IPS-NIHi11 (cell line): ENCODE measurements at regions not wholly inside any gene's neighbourhood (a gene's known extent, or its start where the extent isn't known, plus 50 kb on each side); places are given as distances from the start of the nearest gene placed in this dataset.
"Not testable (repeated sequence)": the region's sequence is repeated elsewhere in the genome, so short reads cannot be mapped to it uniquely, and the experiment has no call there.

Experiments used
- DNase-seq: peaks from one replicate; pipeline ENCODE4 v3.0.0; 2012; ENCODE audit warnings: mixed read lengths, low spot score

DNA sequence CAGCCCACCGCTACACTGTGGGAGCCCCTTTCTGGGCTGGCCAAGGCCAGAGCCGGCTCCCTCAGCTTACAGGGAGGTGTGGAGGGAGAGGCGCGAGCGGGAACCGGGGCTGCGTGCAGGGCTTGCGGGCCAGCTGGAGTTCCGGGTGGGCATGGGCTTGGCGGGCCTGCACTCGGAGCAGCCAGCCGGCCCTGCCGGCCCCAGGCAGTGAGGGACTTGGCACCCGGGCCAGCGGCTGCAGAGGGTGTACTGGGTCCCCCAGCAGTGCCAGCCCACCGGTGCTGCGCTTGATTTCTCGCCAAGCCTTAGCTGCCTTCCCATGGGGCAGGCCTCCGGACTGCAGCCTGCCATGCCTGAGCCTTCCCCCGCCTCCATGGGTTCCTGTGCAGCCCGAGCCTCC, 306.2 kb downstream of the PPP4R3C start:
- DNase-seq = not testable (repeated sequence)

DNA sequence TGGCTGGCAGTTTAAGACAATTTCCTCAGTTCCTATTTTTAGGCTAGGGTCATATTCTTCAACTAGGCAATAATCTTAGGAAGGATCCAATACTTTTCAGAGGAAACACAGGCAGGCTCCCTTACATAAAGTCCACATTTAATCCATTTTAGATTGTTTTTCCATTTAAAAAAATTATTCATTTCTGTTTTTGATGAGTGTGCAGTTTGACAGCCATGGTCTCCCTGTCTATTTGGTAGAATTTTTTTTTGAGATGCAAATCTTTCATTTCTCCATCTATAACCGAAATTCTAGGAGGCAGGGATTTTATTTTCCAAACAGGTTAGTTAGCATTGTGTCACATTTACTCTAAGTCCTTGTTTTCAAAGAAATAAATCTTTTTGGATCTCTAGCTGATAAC, 326.8 kb downstream of the PPP4R3C start:
- no peak for DNase-seq

DNA sequence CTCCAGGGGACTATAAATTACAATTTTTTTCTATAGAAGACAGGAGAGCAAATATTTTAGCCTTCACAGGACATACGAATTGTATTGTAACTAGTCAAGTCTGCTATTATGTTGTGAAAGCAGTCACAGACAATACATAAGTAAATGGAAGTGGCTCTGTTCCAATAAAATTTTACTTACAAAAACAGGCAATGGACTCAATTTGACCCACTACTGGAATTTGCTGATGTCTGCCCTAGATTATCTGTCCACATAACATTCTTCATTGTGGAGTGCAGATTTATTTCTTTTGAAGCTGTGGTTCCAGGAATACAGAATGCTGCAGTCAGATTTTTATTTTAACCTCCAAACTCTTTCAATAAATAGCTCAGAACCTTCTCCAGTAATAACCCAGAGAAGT, 330.3 kb downstream of the PPP4R3C start:
- DNase-seq = no peak

DNA sequence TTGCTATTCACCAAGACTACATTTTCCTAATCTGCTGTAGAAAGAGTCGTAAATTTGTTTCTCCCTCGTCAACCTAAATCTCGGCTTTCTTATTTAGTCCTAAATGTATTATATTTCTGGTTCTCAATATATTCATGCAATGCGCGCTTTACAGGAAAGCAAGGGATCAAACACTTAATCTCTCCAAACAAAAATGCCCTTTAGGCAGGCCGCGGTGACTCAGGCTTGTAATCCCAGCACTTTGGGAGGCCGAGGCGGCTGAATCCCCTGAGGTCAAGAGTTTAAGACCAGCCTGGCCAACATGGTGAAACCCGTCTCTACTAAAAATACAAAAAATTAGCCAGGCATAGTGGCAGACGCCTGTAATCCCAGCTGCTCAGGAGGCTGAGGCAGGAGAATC, 376.0 kb downstream of the PPP4R3C start:
- DNase-seq = not testable (repeated sequence)

DNA sequence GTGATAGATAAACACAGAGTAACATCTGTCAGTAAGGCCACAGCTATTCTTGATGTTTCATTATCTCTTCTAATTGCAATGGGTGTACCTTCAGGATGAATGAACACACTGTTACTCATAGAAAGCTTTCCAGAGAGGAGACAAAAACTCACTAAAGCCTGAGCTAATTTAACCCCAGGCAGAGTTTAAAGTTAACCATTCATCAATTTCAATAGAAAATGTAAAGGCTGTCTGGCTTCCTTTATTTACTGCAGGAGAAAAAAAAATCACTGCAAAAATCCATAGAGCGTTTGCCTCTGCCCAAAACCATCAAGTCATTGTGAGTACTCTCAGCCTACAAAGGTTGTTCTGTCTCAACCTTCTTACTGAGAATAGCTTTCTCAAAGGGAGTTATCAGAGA, 376.9 kb downstream of the PPP4R3C start:
- no peak for DNase-seq

DNA sequence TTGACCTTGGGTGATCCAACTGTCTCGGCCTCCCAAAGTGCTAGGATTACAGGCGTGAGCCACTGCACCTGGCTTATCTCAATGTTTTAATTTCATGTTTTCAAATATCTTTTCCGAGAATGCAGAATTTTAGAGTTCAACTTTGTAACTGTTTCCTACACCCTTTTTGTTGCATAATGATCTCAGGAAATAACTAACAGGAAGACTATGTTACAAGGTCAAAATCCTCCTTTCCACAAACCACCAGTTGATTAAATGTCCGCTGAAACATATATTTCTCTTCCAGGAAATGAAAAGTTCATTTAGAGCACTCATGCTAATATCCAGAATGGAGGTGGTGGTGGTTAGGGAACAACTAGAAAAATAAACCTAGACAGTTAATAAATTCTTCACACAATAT, 377.8 kb downstream of the PPP4R3C start:
- no peak for DNase-seq

DNA sequence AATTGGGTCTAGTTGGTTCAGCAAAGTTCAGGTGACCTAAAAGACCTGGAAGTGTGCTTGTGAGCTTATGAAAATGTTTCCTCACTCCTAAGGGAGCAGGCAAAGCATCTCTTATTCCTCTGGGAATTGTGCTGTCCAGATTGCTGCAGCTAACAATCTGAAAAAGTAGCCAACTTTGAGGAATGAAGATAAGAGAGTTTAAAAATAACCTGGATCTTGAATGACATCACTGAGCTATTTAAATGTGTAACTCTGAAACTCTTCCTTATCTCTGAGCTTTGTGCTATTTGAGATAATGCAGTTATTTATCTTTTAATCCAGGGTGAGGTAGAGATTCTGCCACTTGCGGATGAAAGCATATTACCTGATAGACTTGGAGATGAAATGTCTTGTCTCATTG, 384.8 kb downstream of the PPP4R3C start:
- DNase-seq = no peak

DNA sequence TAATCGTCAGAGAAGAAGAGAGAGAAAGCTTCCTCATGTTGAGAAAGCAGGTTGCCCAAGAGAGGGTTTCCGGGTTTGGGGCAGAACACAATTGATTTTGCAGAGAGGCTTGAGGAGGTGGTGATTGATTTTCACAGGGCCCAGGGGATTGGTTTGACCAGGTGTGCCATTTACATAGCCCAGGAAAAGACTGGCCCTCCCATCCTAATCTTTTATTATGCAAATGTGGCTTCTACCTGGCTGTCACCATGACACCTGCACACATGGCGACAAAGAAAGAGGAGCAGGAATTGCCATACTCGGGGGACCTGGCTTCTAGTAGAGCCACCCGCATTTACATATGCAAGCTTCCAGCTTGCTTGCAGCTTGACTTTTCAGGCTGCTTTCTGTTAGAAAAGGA, 405.3 kb downstream of the PPP4R3C start:
- DNase-seq = peak; percentile 3

DNA sequence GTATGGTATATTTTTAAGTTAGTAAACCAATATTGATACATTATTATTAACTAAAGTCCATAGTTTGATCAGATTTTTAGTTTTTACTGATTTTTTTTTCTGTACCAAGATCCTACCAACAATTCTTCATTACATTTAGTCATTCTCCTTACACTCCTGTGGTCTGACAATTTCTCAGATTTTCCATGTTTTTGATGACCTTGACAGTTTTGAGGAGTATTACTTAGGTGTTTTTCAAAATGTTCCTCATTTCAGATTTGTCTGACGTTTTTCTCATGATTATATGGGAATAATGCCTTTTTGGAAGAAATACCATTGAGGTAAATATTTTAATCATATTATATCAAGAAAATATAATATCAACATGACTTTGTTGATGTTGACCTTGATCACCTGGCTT, 423.8 kb downstream of the PPP4R3C start:
- no peak for DNase-seq

DNA sequence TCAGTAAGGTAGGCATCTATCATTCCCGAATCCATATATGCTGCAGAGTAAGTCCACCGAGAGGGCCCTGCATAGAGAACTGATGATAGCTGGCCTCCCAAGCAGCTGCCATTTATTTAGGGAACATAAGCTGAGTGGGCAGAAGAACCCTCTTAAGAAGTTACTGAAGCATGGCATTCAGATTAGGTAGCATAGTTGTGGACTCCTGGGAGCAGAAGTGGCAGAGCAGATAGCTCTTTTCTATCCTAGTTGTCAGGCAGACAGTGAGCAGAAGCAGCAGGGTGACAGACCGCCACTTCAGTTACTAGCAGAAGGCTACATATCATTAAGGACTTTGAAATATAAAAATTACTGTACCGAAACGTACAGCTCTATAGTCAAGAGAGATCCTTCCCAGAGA, 454.7 kb downstream of the PPP4R3C start:
- no peak for DNase-seq

DNA sequence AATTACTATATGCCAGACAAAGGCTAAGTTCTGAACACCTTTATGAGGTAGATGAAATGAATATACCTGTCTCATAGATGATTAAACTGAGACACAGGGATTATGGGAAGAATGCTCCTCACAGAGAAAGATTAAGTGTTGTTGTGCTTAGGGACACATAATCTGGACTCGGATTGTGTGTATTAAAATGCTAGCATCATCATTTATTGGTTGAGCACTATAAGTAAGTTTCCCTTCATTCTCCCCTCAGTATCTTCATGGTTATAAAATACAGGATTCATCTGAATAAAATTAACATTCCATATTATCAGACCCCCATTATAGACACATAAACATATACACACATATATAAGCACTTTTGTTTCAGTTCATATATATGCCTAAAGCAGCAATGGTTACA, 463.5 kb downstream of the PPP4R3C start:
- DNase-seq = no peak

DNA sequence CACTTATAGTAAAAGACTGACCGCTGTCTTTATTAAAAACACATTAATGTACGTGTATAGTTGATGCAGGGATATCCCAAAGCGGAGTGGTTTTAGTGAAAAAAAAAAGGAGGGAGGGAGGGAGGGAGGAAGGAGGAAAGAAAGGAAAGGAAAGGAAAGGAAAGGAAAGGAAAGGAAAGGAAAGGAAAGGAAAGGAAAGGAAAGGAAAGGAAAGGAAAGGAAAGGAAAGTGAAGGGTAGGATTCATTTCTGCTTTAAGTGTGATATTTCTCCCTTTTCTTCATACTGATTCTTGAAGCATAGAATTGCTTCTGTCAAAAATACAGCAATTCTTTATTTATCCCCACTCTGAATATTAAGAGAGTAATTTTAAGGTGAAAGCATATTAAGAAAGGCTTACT, 504.9 kb downstream of the PPP4R3C start:
- no peak for DNase-seq

DNA sequence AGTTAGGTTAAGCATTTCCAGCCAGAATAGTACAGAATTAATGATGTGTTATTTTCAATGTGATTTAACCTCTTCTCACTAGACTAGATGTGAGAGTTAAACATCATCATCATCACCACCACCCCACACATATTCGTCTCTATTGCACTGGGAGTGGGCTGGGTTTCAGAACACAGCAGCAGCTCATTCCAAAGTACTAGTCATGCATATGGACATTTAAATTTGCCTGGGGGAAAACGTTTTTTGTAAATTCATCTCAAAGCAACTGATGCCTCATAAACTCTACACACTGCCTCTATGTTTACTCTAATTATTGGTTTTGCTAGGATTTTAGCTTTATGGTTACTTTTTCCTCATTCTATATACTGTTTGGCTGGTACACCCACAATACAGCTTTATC, 509.1 kb downstream of the PPP4R3C start:
- DNase-seq = no peak

DNA sequence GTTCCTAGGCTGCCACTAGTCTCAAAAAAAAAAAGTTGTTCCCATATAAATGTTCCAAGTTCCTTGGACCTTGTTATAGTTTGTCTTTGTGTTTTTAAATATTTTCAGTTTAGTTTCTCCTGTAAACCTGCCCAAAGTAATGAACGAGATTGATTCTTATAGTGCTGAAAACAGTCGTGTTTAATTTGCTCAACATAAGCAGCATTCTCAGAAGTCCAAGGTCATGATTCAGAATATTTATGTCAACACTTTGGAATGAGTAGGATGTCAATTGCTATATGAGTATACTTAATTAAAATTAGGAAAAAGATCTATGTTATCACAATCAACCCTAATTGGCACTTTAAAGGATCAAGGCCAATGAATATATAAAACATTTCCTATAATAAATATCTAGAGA, 510.9 kb downstream of the PPP4R3C start:
- DNase-seq = no peak

DNA sequence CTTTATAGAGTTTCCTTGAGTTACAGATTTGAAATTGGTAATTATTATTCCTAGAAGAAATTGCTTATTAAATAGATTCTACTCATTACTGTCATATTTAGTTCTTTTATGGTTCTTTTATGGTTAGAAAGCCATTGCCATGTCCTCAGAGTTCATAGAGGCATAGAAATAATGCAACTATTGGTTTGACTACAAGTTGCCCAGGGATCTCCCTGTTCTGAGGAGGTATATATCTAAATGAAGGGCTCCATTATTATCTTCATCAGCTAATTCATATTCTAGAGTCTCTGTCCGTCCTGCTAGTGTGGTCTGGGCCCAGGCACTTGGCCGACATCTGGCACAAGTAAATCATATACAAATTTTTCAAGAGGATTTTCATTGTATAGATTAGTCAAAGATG, 535.7 kb downstream of the PPP4R3C start:
- DNase-seq = no peak

DNA sequence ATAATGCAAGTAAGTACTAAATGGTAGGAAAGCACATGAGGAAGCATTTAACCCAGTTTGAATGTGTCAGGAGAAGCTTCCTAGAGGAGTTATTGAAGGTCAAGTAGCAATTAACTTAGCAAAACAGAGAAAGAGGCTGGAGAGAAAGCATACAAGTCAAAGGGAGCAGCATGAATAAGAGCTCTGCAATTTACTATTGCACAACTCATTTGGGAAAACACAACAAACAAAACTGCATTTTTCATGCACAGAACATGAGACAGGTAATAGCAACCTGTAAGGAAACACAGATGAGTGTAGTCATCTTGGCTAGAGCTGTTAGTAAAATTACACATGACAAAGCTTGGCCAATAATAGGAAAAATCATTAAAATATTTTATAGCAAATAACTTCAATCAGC, 538.1 kb downstream of the PPP4R3C start:
- DNase-seq = no peak

DNA sequence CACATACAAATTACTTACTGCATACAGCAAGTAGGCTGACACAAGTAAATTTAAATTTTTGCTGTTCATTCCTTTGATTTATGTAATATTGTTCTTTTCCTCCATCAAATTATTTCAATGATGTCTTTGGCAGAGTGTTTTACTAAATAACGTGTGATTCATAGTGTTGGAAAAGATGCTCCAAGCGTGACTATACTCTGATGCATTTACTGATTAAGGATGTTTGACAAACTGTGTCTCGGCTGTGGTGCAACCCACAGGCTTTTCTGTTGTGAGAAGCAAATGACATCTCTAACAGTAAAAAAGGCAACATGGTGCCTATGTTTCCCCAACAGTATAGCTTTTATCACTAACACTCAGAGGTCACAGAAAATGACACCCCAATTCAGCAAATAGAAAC, 540.9 kb downstream of the PPP4R3C start:
- DNase-seq = no peak

DNA sequence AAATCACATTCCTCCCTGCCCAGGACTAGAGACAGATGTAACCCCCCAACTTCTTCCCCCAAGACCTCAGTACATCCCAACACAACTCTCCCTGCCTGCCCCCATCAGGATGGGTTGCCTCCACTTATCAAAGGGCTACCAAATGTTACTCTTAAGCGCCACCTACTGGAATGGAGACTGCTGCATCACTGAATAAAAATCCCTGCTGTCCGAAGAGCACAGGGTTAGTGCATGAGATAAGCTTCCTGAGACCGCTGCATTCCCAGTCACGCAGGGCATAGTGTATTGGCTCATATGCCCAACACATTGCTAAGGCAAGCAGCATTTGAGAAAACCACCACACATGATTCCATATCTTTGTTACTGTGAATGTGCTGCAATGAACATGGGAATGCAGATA, 544.5 kb downstream of the PPP4R3C start:
- peak; percentile 32 for DNase-seq

DNA sequence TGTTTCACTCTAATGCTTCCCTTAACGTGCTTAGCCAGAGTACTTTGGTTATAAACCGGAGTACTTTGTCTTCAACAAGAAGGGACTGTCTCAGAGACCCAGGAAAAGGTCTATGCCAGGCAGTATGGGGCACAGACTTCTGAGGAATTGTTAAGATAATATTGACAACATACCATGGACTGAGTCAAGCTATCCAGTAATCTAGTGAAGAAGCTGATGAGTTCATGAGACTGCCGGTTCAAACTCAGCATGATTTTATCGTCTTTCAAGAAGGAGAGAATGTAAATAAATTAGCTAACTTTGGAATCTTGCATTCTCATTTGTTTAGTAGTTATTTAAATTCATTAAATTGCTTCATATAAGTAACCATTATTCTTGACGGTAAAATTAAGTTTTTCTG, 546.1 kb downstream of the PPP4R3C start:
- no peak for DNase-seq

DNA sequence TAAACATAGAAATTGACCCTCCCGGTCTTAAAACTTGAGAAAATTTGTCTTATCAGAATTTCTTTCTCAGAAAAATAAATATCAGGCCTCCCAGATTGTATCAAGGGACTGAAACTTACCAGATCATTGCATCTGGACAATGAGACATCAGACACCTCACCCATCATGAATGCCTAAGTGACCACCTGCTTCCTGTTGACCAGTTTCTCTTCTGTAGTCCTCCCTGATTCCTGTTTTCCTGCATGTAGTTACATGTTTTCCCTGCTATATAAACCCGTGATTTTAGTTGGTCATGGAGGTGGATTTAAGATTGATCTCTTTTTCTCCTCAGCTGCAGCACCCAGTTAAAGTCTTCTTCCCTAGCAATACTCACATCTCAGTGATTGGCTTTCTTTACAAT, 548.1 kb downstream of the PPP4R3C start:
- DNase-seq = no peak

DNA sequence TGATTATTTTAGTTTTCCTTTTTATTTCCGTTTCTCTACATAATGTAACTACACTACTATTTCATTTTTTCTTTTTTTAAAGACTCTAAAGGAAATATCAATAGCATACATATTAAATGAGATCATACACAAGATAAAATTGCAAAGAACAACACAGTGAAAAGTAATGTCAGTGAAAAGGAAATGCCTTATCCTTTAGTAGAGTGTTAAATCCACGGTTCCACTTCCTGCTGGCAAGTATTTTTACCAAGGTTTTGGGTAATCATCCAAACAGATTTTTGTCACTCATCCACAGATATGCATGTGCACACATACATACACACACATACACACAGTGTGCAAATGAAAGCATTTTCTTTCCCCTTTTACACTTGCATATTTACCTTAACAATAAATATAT, 548.9 kb downstream of the PPP4R3C start:
- DNase-seq = no peak

DNA sequence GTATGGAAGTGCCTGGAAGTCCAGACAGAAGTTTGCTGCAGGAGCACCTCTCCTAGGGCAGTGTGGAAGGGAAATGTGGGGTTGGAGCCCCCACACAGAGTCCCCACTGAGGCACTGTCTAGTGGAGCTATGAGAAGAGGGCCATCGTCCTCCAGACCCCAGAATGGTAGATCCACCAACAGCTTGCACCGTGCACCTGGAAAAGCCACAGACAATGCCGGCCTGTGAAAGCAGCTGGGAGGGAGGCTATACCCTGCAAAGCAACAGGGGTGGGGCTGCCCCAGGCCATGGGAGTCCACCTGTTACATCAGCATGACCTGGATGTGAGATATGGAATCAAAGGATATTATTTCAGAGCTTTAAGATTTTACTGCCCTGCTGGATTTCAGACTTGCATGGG, 551.4 kb downstream of the PPP4R3C start:
- not testable (repeated sequence) for DNase-seq

DNA sequence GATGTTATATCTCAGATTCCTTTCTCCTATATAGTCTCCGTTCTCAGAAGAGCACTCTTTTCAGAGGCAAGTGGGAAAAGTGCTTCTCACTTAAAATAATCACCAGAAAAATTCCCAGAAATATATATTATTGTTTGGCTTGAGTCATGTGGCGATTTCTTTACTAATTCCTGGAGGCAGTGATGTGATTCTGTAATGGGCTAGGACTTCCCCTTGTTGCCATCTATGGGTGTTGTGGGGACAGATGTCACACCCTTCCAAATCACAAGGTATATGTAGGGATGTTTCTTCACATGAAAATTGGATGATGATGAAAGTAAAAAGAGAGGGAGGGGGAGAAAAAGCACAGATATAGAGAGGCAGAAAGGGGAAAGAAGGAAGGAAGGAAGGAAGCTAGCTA, 553.4 kb downstream of the PPP4R3C start:
- DNase-seq = no peak

DNA sequence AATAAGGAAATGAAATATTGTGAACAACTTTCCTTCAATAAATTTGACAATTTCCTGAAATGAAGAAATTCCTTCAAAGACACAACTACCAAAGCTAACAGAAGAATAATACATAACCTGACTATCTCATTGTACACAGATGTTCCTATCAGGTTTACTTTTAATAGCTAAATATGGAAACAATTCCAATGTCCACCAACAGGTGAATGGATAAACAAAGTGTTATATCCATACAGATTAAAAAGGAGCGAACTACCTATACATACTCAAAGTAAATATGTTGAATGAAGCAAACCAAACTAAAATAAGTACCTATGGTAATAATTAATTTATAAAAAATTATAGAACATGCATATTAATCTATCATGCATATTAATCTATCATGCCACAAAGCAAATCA, 554.9 kb downstream of the PPP4R3C start:
- DNase-seq = no peak

DNA sequence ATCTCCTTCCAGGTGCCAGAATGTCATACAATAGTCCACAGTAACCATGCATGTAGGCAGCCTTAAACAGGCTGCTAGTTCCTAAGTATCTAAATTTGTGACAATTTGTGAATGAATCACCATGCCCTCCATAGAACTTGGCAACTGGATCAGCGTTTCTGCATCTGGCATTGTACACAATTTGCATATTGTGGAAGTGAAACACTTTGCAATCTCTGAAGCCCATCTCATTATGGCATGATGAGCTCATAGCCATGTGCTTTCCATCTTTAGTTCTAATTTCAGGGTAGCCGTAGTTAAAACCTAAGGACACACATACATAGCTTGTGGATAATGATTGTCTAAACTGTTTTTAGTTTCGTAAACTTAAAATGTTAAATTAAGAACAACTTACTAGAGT, 573.6 kb downstream of the PPP4R3C start:
- DNase-seq = no peak
